Activated CD4-positive, alpha-beta T cell treated with anti-CD3 and anti-CD28 coated beads for 1 hour (primary cell): ENCODE measurements at regions not wholly inside any gene's neighbourhood (a gene's known extent, or its start where the extent isn't known, plus 50 kb on each side); places are given as distances from the start of the nearest gene placed in this dataset.
"Not testable (repeated sequence)": the region's sequence is repeated elsewhere in the genome, so short reads cannot be mapped to it uniquely, and the experiment has no call there.

Experiments
- DNase-seq: peaks from one replicate; pipeline ENCODE4 v3.0.0-alpha.2; 2020

GRCh38 chrX:13419918-13420317 is 100.1 kb upstream of the ATXN3L start:
- no peak for DNase-seq

GRCh38 chrX:13419276-13419675 is 99.4 kb upstream of the ATXN3L start:
- DNase-seq, result no peak

- no peak for DNase-seq
Measured at GRCh38 chrX:13418126-13419097, 98.6 kb upstream of the ATXN3L start.

- DNase-seq, result no peak
Measured at GRCh38 chrX:13415509-13415908, 95.7 kb upstream of the ATXN3L start.

- no peak for DNase-seq
Measured at GRCh38 chrX:13414006-13414647, 94.3 kb upstream of the ATXN3L start.

GRCh38 chrX:13412208-13412600 is 92.4 kb upstream of the ATXN3L start:
- no peak for DNase-seq

- no peak for DNase-seq
Measured at GRCh38 chrX:13411496-13412207, 91.8 kb upstream of the ATXN3L start.

GRCh38 chrX:13408599-13408998 is 88.7 kb upstream of the ATXN3L start:
- DNase-seq, result not testable (repeated sequence)

GRCh38 chrX:13404777-13405176 is 84.9 kb upstream of the ATXN3L start:
- not testable (repeated sequence) for DNase-seq

- DNase-seq, result no peak
Measured at GRCh38 chrX:13404364-13404763, 84.5 kb upstream of the ATXN3L start.

- DNase-seq, result no peak
Measured at GRCh38 chrX:13401724-13402123, 81.9 kb upstream of the ATXN3L start.

- DNase-seq, result no peak
Measured at GRCh38 chrX:13398839-13399238, 79.0 kb upstream of the ATXN3L start.

GRCh38 chrX:13397878-13398818 is 78.3 kb upstream of the ATXN3L start:
- DNase-seq, result no peak

- DNase-seq, result no peak
Measured at GRCh38 chrX:13396924-13397323, 77.1 kb upstream of the ATXN3L start.

GRCh38 chrX:13389501-13389900 is 69.6 kb upstream of the ATXN3L start:
- no peak for DNase-seq

- DNase-seq, result no peak
Measured at GRCh38 chrX:13387666-13388494, 68.0 kb upstream of the ATXN3L start.

GRCh38 chrX:13386636-13387035 is 66.8 kb upstream of the ATXN3L start:
- DNase-seq, result no peak

GRCh38 chrX:13386092-13386491 is 66.2 kb upstream of the ATXN3L start:
- DNase-seq, result no peak

- DNase-seq, result no peak
Measured at GRCh38 chrX:13383907-13384306, 64.1 kb upstream of the ATXN3L start.

GRCh38 chrX:13381514-13381913 is 61.7 kb upstream of the ATXN3L start:
- DNase-seq, result no peak

GRCh38 chrX:13380211-13380610 is 60.4 kb upstream of the ATXN3L start:
- no peak for DNase-seq
